ENCODE measurements at regions not wholly inside any gene's neighbourhood (a gene's known extent, or its start where the extent isn't known, plus 50 kb on each side); places are given as distances from the start of the nearest gene placed in this dataset.

GRCh38 chr2:120558847-120559246 is 176.8 kb upstream of the GLI2 start:
- H3K36me3 Mint-ChIP-seq (ENCODE audit: low read depth), result no peaks in the 10 kb centered on the region
- intact Hi-C loops (cut with DNase I, micrococcal nuclease), result no loop called here
- H3K27ac ChIP-seq (ENCODE audit: low read depth in 1 of 2, low read length in 2 of 2), result no peak overlapping the region
- H3K36me3 ChIP-seq (ENCODE audit: insufficient read depth, low read length), result no peaks in the 10 kb centered on the region
- no peaks in the 10 kb centered on the region for H3K9me3 ChIP-seq (ENCODE audit: control insufficient read depth in 1 of 2, insufficient read depth in 1 of 2, low read length in 2 of 2)
- DNase-seq (no peak), ATAC-seq (ENCODE audit: poor library complexity) (no peak)
- no peak overlapping the region for H3K27ac Mint-ChIP-seq
- no peaks in the 10 kb centered on the region for H3K4me1 ChIP-seq (ENCODE audit: insufficient read depth, low read length)
- CTCF ChIA-PET, result no interaction called here
- no peaks in the 10 kb centered on the region for H3K4me1 Mint-ChIP-seq (ENCODE audit: low read depth)
- H3K27me3 ChIP-seq (ENCODE audit: control insufficient read depth in 1 of 2, insufficient read depth in 2 of 2, low read length in 2 of 2), result peaks cover 0 to 18% of the 10 kb centered on the region in 2 experiments
- H3K4me3 Mint-ChIP-seq, result no peak overlapping the region
- no peak for TF ChIP-seq CTCF (IDR thresholded peaks at IDR 0.05)
- POLR2A ChIA-PET, result no interaction called here
- peaks cover 23% of the 10 kb centered on the region for H3K27me3 Mint-ChIP-seq
- no peak overlapping the region for H3K4me3 ChIP-seq (ENCODE audit: low read length)
- H3K9me3 Mint-ChIP-seq, result no peaks in the 10 kb centered on the region

GRCh38 chr2:120559401-120559800 is 176.3 kb upstream of the GLI2 start:
- Histone ChIP-seq H3K27me3 (ENCODE audit: control insufficient read depth in 1 of 2, insufficient read depth in 2 of 2, low read length in 2 of 2) (peaks cover 2 to 13% of the 10 kb centered on the region in 2 experiments), H3K4me3 (ENCODE audit: low read length) (no peak overlapping the region), H3K9me3 (ENCODE audit: control insufficient read depth in 1 of 2, insufficient read depth in 1 of 2, low read length in 2 of 2) (peaks cover 0 to 4% of the 10 kb centered on the region in 2 experiments), H3K27ac (ENCODE audit: low read depth in 1 of 2, low read length in 2 of 2) (no peak overlapping the region), H3K4me1 (ENCODE audit: insufficient read depth, low read length) (no peaks in the 10 kb centered on the region), H3K36me3 (ENCODE audit: insufficient read depth, low read length) (no peaks in the 10 kb centered on the region)
- Mint-ChIP-seq H3K27ac (no peak overlapping the region), H3K27me3 (peaks cover 21% of the 10 kb centered on the region), H3K4me3 (no peak overlapping the region), H3K9me3 (no peaks in the 10 kb centered on the region), H3K4me1 (ENCODE audit: low read depth) (no peaks in the 10 kb centered on the region), H3K36me3 (ENCODE audit: low read depth) (no peaks in the 10 kb centered on the region)
- ChIA-PET POLR2A (no interaction called here), CTCF (no interaction called here)
- no peak for DNase-seq
- intact Hi-C loops (cut with DNase I, micrococcal nuclease), result no loop called here
- ATAC-seq (ENCODE audit: poor library complexity), result no peak
- no peak for TF ChIP-seq CTCF (IDR thresholded peaks at IDR 0.05)

- POLR2A ChIA-PET, result no interaction called here
These were observed 175.3 kb upstream of the GLI2 start for GRCh38 chr2:120560330-120560729.

More at GRCh38 chr2:120560330-120560729, 175.3 kb upstream of the GLI2 start:
- Histone ChIP-seq H3K4me3 (ENCODE audit: low read length) (no peak overlapping the region), H3K27me3 (ENCODE audit: control insufficient read depth in 1 of 2, insufficient read depth in 2 of 2, low read length in 2 of 2) (peaks cover 2 to 8% of the 10 kb centered on the region in 2 experiments), H3K9me3 (ENCODE audit: control insufficient read depth in 1 of 2, insufficient read depth in 1 of 2, low read length in 2 of 2) (peaks cover 0 to 4% of the 10 kb centered on the region in 2 experiments), H3K27ac (ENCODE audit: low read depth in 1 of 2, low read length in 2 of 2) (no peak overlapping the region), H3K4me1 (ENCODE audit: insufficient read depth, low read length) (no peaks in the 10 kb centered on the region), H3K36me3 (ENCODE audit: insufficient read depth, low read length) (no peaks in the 10 kb centered on the region)
- CTCF ChIA-PET, result no interaction called here
- Mint-ChIP-seq H3K27me3 (peaks cover 15% of the 10 kb centered on the region), H3K36me3 (ENCODE audit: low read depth) (no peaks in the 10 kb centered on the region), H3K4me3 (no peak overlapping the region), H3K4me1 (ENCODE audit: low read depth) (no peaks in the 10 kb centered on the region), H3K27ac (no peak overlapping the region), H3K9me3 (no peaks in the 10 kb centered on the region)
- no peak for TF ChIP-seq CTCF (IDR thresholded peaks at IDR 0.05)
- DNase-seq (no peak), ATAC-seq (ENCODE audit: poor library complexity) (no peak)
- intact Hi-C loops (cut with DNase I, micrococcal nuclease), result no loop called here
